NCI-H345 treated with DMSO at 0.1 percent for 48 hours (cell line): ENCODE measurements at regions not wholly inside any gene's neighbourhood (a gene's known extent, or its start where the extent isn't known, plus 50 kb on each side); places are given as distances from the start of the nearest gene placed in this dataset.
"Not testable (repeated sequence)": the region's sequence is repeated elsewhere in the genome, so short reads cannot be mapped to it uniquely, and the experiment has no call there.

Source experiments
- DNase-seq: peaks from one replicate; lab custom pipeline; 2025; ENCODE audit not compliant: unreplicated experiment; lab: John Stamatoyannopoulos, UW

- DNase-seq = no peak
Observed at GRCh38 chr6:154920495-154921200, 74.5 kb upstream of the TIAM2 start.

- no peak for DNase-seq
Observed at GRCh38 chr6:154921482-154921881, 73.6 kb upstream of the TIAM2 start.

GRCh38 chr6:154923199-154923869, 71.8 kb upstream of the TIAM2 start:
- no peak for DNase-seq

- no peak for DNase-seq
Observed at GRCh38 chr6:154925130-154925529, 70.0 kb upstream of the TIAM2 start.

GRCh38 chr6:154926366-154926765, 68.7 kb upstream of the TIAM2 start:
- no peak for DNase-seq

- DNase-seq = peak; percentile 48
Observed at GRCh38 chr6:154928325-154928922, 66.7 kb upstream of the TIAM2 start.

GRCh38 chr6:154930451-154930851, 64.7 kb upstream of the TIAM2 start:
- no peak for DNase-seq

- no peak for DNase-seq
Observed at GRCh38 chr6:154931711-154932424, 63.2 kb upstream of the TIAM2 start.

- DNase-seq = no peak
Observed at GRCh38 chr6:154932515-154933027, 62.5 kb upstream of the TIAM2 start.

GRCh38 chr6:154933181-154933827, 61.8 kb upstream of the TIAM2 start:
- no peak for DNase-seq

- DNase-seq = no peak
Observed at GRCh38 chr6:154937306-154938220, 57.6 kb upstream of the TIAM2 start.

- no peak for DNase-seq
Observed at GRCh38 chr6:154938221-154938580, 56.9 kb upstream of the TIAM2 start.

GRCh38 chr6:154938727-154939285, 56.3 kb upstream of the TIAM2 start:
- not testable (repeated sequence) for DNase-seq

- DNase-seq = no peak
Observed at GRCh38 chr6:154942770-154943169, 52.3 kb upstream of the TIAM2 start.

GRCh38 chr6:154945271-154945890, 49.7 kb upstream of the TIAM2 start:
- no peak for DNase-seq
